HEK293 (cell line): ENCODE measurements at regions not wholly inside any gene's neighbourhood (a gene's known extent, or its start where the extent isn't known, plus 50 kb on each side); places are given as distances from the start of the nearest gene placed in this dataset.
A peak's percentile ranks its signal among the peaks of the same experiment; 100 is the strongest.

Experiments
- CTCF ChIA-PET: fragments of 350-600 bp; formaldehyde crosslinking; extraction: SDS; loops from one replicate; lab custom pipeline; 2021; ENCODE audit warnings: antibody characterized with exemption; lab: Yijun Ruan, JAX
- POLR2A ChIA-PET: fragments of 300-600 bp; formaldehyde crosslinking; extraction: SDS; loops from one replicate; lab custom pipeline; 2020; ENCODE audit warnings: antibody characterized with exemption, inconsistent platforms; lab: Yijun Ruan, JAX
- H3K27ac ChIP-seq: fragments of 200-500 bp; sonication (Bioruptor generic); 2 replicates; pipeline ENCODE4 v1.5.1; 2014; ENCODE audit warnings: low read depth, low read length, control low read depth, inconsistent platforms; ENCODE audit errors: extremely low read depth
- H3K36me3 ChIP-seq, 2 experiments: fragments of 200-500 bp in 1 of 2; sonication (Bioruptor generic) in 1 of 2; 1 replicate in 1 of 2; 2 replicates in 1 of 2; pipeline ENCODE4 v1.5.1; 2014 to 2017; ENCODE audit warnings: inconsistent platforms in 2 of 2, low read length in 2 of 2; ENCODE audit not compliant: control insufficient read depth in 2 of 2, insufficient read depth in 1 of 2
- H3K4me1 ChIP-seq: fragments of 200-500 bp; sonication (Bioruptor generic); 2 replicates; pipeline ENCODE4 v1.5.1; 2014; ENCODE audit warnings: mild to moderate bottlenecking, low read length, inconsistent platforms; ENCODE audit not compliant: control insufficient read depth, insufficient read depth
- H3K4me3 ChIP-seq: 2 replicates; pipeline ENCODE4 v1.5.1; 2011; ENCODE audit warnings: low read depth, mild to moderate bottlenecking, control low read depth, low read length, moderate library complexity
- H3K9me3 ChIP-seq: fragments of 200-500 bp; sonication (Bioruptor generic); 2 replicates; pipeline ENCODE4 v1.5.1; 2014; ENCODE audit warnings: low read depth, low read length, inconsistent platforms; ENCODE audit not compliant: control insufficient read depth, insufficient read depth
- BCL11A ChIP-seq: fragments of 450-650 bp; formaldehyde crosslinking; IDR thresholded peaks from 2 replicates; pipeline ENCODE4 v1.5.1; 2016; ENCODE audit warnings: low read depth, missing biosample characterization, missing genetic modification characterization
- GLIS1 ChIP-seq: fragments of 450-650 bp; formaldehyde crosslinking; IDR thresholded peaks from 2 replicates; pipeline ENCODE4 v1.5.1; 2016; ENCODE audit warnings: missing biosample characterization, missing genetic modification characterization
- PRDM1 ChIP-seq: fragments of 450-650 bp; formaldehyde crosslinking; IDR thresholded peaks from 2 replicates; pipeline ENCODE4; 2016; ENCODE audit warnings: missing biosample characterization, missing genetic modification characterization
- PRDM10 ChIP-seq: fragments of 450-650 bp; formaldehyde crosslinking; IDR thresholded peaks from 2 replicates; pipeline ENCODE4 v1.5.1; 2016; ENCODE audit warnings: missing biosample characterization, missing genetic modification characterization
- SCRT2 ChIP-seq: fragments of 450-650 bp; formaldehyde crosslinking; IDR thresholded peaks from 2 replicates; pipeline ENCODE4 v1.5.1; 2016; ENCODE audit warnings: missing biosample characterization, missing genetic modification characterization
- ZBTB44 ChIP-seq: fragments of 450-650 bp; IDR thresholded peaks from 2 replicates; pipeline ENCODE4 v1.5.1; 2018; ENCODE audit warnings: missing biosample characterization, mild to moderate bottlenecking, missing genetic modification characterization
- ZBTB49 ChIP-seq: fragments of 450-650 bp; formaldehyde crosslinking; IDR thresholded peaks from 2 replicates; pipeline ENCODE4 v1.5.1; 2016; ENCODE audit warnings: missing biosample characterization, missing genetic modification characterization, low read depth
- ZFHX2 ChIP-seq: fragments of 450-650 bp; formaldehyde crosslinking; conservative IDR thresholded peaks from 2 replicates; pipeline ENCODE4 v1.5.1; 2016; ENCODE audit warnings: missing biosample characterization, missing genetic modification characterization
- ZNF280C ChIP-seq: fragments of 450-650 bp; formaldehyde crosslinking; IDR thresholded peaks from 2 replicates; pipeline ENCODE4 v1.5.1; 2016; ENCODE audit warnings: missing biosample characterization, missing genetic modification characterization
- ZNF335 ChIP-seq: fragments of 450-650 bp; formaldehyde crosslinking; conservative IDR thresholded peaks from 2 replicates; pipeline ENCODE4 v1.5.1; 2016; ENCODE audit warnings: missing biosample characterization, missing genetic modification characterization
- ZNF555 ChIP-seq: fragments of 450-650 bp; formaldehyde crosslinking; conservative IDR thresholded peaks from 2 replicates; pipeline ENCODE4 v1.5.1; 2017; ENCODE audit warnings: missing biosample characterization, mild to moderate bottlenecking, missing genetic modification characterization, inconsistent platforms
- TF ChIP-seq, protein P1 (sequence below): fragments of 450-650 bp; formaldehyde crosslinking; IDR thresholded peaks from 2 replicates; pipeline ENCODE4 v1.5.1; 2016; ENCODE audit warnings: missing biosample characterization, missing genetic modification characterization

GRCh38 chr10:121154846-121155245, 303.7 kb downstream of the WDR11 start:
- ChIA-PET CTCF (no interaction called here), POLR2A (no interaction called here)
- Histone ChIP-seq H3K4me3 (no peak overlapping the region), H3K9me3 (no peaks in the 10 kb centered on the region), H3K36me3 (no peaks in the 10 kb centered on the region), H3K4me1 (peaks cover 7% of the 10 kb centered on the region; the same call in 1 of the 2 replicates), H3K27ac (no peak overlapping the region)
- TF ChIP-seq PRDM1 (tag by site-specific recombination) (0 out of 2 replicates have a peak, but pooled peaks have one; percentile 27), SCRT2 (tag by site-specific recombination) (peak; percentile 35), ZFHX2 (peak; percentile 53)
- TF ChIP-seq, protein P1, sequence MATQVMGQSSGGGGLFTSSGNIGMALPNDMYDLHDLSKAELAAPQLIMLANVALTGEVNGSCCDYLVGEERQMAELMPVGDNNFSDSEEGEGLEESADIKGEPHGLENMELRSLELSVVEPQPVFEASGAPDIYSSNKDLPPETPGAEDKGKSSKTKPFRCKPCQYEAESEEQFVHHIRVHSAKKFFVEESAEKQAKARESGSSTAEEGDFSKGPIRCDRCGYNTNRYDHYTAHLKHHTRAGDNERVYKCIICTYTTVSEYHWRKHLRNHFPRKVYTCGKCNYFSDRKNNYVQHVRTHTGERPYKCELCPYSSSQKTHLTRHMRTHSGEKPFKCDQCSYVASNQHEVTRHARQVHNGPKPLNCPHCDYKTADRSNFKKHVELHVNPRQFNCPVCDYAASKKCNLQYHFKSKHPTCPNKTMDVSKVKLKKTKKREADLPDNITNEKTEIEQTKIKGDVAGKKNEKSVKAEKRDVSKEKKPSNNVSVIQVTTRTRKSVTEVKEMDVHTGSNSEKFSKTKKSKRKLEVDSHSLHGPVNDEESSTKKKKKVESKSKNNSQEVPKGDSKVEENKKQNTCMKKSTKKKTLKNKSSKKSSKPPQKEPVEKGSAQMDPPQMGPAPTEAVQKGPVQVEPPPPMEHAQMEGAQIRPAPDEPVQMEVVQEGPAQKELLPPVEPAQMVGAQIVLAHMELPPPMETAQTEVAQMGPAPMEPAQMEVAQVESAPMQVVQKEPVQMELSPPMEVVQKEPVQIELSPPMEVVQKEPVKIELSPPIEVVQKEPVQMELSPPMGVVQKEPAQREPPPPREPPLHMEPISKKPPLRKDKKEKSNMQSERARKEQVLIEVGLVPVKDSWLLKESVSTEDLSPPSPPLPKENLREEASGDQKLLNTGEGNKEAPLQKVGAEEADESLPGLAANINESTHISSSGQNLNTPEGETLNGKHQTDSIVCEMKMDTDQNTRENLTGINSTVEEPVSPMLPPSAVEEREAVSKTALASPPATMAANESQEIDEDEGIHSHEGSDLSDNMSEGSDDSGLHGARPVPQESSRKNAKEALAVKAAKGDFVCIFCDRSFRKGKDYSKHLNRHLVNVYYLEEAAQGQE (tag by site-specific recombination) = no peak

DNA sequence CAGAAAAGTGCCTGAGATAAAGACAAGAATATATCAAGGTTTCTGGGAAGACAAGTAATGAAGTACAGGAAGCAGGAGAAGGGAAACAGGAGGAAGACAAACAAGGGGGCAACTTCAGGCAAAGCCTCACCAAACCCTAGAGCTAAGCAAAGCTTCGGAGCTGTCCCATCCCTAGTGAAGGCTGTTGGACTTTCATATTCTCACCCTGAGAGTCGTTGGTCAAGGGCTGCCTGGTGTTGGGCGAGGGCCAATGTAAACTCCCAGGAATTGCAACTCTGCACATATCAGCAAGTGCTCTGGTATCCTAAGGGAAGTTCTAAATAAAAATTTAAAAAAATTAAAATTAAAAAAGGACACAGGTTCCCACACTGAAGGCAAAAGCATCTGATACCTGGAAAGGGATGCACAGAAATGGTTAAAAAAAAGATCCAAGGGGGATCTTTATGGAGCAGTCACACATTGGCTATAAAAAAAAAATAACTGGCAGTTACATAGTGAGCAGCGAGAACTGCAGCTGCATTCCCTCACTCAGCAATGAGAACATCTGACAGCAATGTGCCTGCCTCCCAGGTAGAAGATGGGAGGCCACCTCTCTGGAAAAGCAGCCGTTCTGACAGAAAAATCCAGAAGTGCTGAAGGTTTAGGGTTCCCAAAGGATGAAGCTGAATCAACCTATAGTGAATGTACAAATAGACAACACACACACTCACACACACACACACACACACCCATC, 304.7 kb downstream of the WDR11 start:
- no peak overlapping the region for H3K27ac ChIP-seq
- CTCF ChIA-PET = interaction anchor here (0.7 kb wide), 1 partner anchor 258 kb away, joined by 4 read pairs; no protein-coding TSS in a partner anchor
- no peaks in the 10 kb centered on the region for H3K9me3 ChIP-seq
- H3K36me3 ChIP-seq = no peaks in the 10 kb centered on the region
- peaks cover 7% of the 10 kb centered on the region; the same call in 1 of the 2 replicates for H3K4me1 ChIP-seq
- TF ChIP-seq ZNF555 (no peak), ZNF335 (tag by site-specific recombination) (peak; percentile 63), PRDM10 (tag by site-specific recombination) (0 out of 2 replicates have a peak, but pooled peaks have one; percentile 9), GLIS1 (tag by site-specific recombination) (peak; percentile 69), ZBTB44 (tag by site-specific recombination) (peak; percentile 31; the same call in 1 of the 2 replicates)
- no peak overlapping the region for H3K4me3 ChIP-seq
- POLR2A ChIA-PET = no interaction called here

GRCh38 chr10:121157998-121158397, 306.8 kb downstream of the WDR11 start:
- TF ChIP-seq ZNF280C = no peak
- TF ChIP-seq ZBTB49 (tag by site-specific recombination) = peak; percentile 81; the same call in 1 of the 2 replicates
- no peak for TF ChIP-seq BCL11A
- Histone ChIP-seq H3K4me1 (peaks cover 7% of the 10 kb centered on the region; the same call in 1 of the 2 replicates), H3K4me3 (no peak overlapping the region), H3K9me3 (no peaks in the 10 kb centered on the region), H3K27ac (no peak overlapping the region), H3K36me3 (no peaks in the 10 kb centered on the region)
- POLR2A ChIA-PET = interaction anchor here (0.7 kb wide), 1 partner anchor 214 kb away, joined by 7 read pairs; no protein-coding TSS in a partner anchor
- CTCF ChIA-PET = interaction anchor here (0.5 to 0.6 kb wide), 2 partner anchors 20 to 539 kb away, joined by 4 read pairs; no protein-coding TSS in a partner anchor
